OCI-LY7 (cell line): ENCODE measurements at regions not wholly inside any gene's neighbourhood (a gene's known extent, or its start where the extent isn't known, plus 50 kb on each side); places are given as distances from the start of the nearest gene placed in this dataset.

Experiments used
- EZH2phosphoT487 ChIP-seq: fragments of 200-600 bp; sonication (generic); IDR thresholded peaks from 2 replicates; pipeline ENCODE4 v1.6.1; 2018; ENCODE audit warnings: low read depth, borderline replicate concordance, mild to moderate bottlenecking, mixed run types, antibody characterized with exemption, low read length, moderate library complexity, mixed read lengths
- TF ChIP-seq, protein P1 (sequence below): fragments of 200-600 bp; sonication (generic); conservative IDR thresholded peaks from 2 replicates; pipeline ENCODE4 v1.5.1; 2014; ENCODE audit warnings: mild to moderate bottlenecking, antibody characterized with exemption, low read length, moderate library complexity, mixed read lengths

DNA sequence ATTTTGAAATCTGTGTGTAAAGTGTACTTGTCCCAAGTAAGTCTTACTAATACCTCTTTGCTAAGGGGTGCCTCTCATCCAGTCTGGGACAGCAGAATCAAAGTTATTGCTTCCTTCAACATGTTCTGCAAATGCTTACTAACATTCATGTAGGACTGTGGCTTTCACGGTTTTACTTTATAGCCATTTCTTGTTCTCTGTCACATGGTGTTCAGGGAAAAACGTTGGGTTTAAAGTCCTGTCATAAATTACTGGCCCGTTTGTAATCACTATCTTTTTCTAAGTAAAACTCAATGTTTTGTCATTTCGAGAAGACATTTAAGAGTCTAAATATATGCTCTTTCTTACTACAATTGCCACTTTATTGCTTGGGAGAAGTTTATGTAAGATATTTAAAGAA is 321.1 kb downstream of the STIM2 start:
- TF ChIP-seq, protein P1, sequence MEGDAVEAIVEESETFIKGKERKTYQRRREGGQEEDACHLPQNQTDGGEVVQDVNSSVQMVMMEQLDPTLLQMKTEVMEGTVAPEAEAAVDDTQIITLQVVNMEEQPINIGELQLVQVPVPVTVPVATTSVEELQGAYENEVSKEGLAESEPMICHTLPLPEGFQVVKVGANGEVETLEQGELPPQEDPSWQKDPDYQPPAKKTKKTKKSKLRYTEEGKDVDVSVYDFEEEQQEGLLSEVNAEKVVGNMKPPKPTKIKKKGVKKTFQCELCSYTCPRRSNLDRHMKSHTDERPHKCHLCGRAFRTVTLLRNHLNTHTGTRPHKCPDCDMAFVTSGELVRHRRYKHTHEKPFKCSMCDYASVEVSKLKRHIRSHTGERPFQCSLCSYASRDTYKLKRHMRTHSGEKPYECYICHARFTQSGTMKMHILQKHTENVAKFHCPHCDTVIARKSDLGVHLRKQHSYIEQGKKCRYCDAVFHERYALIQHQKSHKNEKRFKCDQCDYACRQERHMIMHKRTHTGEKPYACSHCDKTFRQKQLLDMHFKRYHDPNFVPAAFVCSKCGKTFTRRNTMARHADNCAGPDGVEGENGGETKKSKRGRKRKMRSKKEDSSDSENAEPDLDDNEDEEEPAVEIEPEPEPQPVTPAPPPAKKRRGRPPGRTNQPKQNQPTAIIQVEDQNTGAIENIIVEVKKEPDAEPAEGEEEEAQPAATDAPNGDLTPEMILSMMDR = no peak
- no peak for TF ChIP-seq EZH2phosphoT487
